NCI-H748 (cell line): ENCODE measurements at regions not wholly inside any gene's neighbourhood (a gene's known extent, or its start where the extent isn't known, plus 50 kb on each side); places are given as distances from the start of the nearest gene placed in this dataset.
A peak's percentile ranks its signal among the peaks of the same experiment; 100 is the strongest.

Experiments
- DNase-seq: peaks from one replicate; lab custom pipeline; 2025; ENCODE audit not compliant: unreplicated experiment; lab: John Stamatoyannopoulos, UW

DNA sequence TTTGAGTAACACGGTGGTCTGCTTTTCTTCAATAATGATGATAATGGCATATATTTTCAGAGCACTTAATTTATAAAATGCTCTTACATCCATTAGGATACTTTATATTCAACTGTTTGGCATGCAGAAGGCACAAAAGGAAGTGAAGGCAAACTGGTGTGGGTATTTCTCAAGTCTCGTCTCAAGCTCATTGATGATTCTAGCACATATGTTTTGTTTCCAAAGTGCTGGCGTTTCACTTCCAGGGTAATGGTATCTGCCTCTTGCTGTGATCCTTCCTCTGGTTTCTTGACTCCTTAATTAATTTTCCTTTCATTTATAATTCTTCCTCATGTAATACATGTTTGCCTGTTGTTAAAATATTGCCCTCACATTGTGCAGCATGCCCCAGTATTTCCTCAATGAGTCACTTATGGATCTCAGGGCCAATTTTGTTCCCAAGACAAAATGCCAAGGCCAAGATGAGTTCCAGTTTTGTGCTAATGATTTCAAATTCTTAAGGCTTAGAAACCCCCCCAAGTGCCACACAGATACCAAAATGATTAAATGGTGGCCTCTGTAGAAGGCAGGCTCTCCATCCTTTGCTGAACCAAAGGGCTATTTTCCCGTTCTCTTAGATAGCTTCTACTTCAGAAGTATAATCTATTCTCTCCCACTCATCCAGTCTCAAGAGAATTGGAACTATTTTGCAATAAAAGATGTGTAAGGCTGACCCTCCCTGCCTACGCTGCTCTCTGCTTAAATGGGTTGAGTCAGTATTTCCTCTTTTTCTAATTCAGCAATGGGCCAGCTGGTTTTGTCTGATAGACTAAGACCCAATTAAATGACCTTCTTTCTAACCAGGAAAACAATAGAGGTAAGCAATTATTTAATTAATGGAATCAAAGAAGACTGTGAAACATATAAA lies 171.2 kb downstream of the ZNF365 start:
- DNase-seq, result no peak

DNA sequence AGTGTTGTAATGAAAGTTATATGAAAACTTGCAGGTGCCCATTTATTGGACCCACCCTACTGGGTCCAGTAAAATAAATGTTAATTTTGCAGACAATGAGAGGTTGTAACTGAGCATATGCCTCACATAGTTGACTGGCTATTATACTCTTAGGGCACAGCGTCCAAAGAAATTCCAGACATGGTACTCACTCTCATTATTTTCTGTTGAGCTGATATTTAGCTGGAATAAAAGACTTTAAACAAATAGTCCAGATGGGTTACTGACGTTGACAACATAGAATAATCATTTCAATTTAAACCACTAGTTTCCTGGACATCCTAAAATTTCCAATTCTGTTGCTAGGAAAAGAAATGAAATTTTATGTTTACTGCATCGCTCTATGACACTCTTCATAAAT lies 174.5 kb downstream of the ZNF365 start:
- no peak for DNase-seq

GRCh38 chr10:62550173-62550572 lies 176.0 kb downstream of the ZNF365 start:
- no peak for DNase-seq

DNA sequence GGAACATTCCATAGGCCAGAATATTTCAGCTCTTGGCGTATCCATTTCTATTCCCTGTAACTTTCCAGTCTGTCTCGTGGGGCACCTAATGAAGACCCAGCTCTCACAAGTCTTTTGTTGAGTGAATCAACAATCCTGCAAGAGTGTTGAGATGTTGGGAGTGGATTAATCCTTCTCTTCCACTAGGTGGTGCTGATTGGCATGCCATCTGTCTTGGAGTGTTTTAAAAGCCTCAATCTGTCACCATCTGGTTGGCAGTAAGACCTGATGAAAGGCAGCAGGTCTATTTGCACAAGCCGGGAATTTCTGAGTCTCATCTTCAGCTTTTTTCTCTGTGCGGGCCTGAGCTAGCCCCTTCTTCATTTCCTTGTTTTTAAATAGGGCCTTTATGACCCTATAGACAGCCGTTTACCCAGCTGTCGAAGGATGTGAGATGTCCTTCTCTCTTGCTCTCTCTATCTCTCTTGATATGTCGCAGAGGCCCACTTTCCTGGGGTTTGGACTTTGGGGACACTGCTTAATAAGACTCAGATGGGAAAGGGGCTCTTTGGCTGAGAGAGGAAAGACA lies 180.5 kb downstream of the ZNF365 start:
- DNase-seq, result peak; percentile 58

DNA sequence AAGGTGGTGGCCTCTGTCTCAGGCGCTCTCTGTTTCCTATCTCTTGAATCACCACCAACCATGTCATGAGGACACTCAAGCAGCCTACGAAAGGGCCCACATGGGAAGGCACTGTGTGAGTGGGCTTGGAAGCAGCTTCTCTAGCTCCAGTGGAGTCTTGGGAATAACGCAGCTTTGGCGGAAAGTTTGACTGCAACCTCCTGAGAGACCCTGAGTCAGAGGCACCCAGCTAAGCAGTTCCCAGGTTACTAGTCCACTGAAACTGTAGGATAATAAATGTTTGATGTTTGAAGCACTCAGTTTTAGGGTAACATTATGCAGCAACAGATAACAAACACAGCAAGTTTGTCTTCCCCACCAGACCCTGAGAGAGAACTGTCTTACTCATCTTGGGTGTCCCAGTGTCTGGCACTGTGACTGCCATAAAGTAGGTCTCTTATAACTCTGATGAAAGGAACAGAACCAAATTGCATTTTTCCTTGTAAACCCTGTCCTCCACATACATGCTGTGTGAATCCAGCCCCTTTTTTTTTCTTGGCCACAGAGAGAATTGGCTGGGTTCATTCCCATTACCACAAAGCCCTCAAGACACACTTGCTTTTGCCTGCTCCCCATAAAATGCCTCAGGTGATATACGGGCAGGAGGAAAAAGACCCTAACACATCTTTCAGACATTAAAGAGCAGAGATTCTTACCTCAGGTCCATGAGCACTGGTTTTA lies 185.5 kb downstream of the ZNF365 start:
- no peak for DNase-seq

DNA sequence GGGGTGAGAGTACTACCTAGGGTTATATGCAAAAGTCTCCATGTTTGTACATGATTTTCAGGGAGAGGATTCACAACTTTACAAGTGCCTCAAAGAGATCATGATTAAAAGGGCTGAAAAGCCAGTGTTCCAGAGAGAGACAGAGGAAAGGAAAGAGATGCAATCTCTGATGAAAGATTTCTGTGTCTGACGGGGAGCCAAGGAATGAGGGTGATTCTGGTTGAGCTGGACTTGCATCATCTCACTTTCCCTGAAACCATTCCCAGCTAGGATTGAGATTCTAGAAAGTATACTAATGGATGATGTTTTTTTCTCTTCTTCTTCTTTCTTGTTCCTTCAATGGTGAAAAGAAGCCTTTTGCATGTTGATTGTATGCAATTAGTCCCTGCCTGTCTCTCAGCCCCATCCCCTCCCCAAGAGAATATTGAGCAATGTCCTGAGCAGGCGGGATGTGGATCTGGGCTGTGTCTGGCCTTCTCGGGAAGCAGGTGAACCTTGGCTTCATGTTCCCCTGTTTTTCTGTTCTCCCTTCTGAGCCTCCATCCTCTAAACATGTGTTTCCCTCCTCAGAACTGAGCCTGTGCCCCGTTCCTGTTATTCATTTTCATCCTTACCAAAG lies 186.1 kb downstream of the ZNF365 start:
- DNase-seq, result no peak

DNA sequence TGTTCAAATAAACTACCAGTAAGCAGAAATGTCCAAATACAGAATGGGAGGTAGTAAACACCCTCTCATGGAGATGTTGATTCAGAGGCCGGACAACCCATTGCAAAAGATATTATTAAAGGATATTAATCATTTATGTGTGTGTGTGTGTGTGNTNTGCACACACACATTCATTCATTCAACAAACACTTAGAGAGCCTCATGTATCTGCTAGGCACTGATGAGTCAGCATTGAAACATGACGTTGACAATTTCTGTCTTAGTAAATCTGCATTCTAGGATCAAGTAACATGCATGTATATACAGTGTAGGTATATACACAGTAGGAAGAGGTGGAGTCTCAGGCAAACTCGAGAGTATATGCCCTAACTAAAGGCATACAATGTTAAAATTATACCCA lies 187.0 kb downstream of the ZNF365 start:
- no peak for DNase-seq

DNA sequence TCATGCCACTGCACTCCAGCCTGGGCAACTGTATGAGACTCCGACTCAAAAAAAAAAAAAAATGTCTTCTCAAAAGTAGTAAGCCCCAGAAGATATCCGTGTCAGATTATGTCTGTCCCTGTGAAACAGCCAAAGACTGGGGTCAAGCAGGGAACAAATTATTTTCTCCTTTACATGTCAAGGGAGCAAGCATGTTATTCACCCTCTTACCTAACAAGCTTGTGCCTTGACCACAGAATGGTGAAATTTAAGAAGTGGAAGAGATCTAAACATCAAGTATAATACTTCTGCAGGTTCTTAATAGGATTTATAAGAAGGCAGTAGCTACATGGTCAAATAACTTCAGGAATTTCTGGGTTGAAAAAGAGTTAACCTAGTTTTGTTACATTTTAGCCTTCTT lies 187.9 kb downstream of the ZNF365 start:
- DNase-seq, result no peak

- no peak for DNase-seq
Measured at GRCh38 chr10:62562795-62563194, 188.6 kb downstream of the ZNF365 start.

DNA sequence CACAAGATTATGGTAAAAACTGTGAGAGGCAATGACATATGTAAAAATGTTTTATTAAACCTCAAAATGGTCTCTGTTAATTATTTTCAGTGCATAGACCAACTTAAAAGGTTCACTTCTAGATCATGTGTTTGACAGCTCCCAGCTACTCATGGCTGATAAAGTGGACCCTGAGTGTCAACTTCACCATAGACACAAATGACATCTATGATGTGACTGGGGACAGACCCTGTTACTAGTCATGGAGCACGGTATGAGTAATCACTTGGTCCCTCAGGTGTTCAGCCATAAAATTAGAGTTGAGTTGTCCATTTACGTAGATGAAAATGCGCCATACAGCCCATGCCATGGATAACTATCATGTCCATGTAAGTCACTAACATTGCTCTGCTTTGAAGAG lies 199.8 kb downstream of the ZNF365 start:
- no peak for DNase-seq

DNA sequence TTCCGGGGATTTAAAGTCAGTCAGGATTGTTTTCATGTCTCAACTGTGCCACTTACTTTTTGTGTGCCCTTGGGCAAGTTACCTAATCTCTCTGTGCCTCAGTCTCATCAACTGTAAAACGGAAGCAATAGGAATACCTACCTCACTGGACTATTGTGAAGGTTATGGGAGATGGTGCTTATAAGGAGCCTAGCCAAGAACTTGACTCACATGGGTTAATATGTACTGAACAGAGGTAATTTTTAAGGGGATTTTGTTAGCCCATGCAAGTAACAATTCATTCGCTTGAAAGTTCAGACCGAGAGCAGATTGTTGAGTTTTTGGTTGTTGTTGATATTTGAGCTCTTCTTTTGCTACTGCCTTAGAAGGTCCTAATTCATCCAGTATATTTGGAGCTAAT lies 202.9 kb downstream of the ZNF365 start:
- DNase-seq, result no peak

- DNase-seq, result no peak
Measured at GRCh38 chr10:62577666-62578291, 203.6 kb downstream of the ZNF365 start.

DNA sequence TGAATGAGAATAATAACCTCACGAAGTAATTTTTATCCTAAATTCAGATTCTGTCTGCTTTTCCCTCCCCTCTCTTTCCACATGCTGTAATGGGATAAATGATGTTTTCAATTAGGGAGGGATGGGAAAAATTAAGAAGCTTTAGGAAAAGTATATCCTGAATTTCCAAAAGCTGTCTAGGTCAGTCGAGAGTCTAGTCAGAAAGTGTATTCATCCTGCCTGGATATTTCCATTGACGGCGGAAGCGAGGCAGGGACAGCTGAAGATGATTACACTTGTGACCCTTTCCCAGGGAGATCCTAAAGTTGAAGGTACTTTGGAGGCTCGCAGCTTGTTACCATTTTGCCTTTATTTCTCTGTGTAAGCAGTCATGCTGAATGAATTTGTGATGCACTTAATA lies 204.1 kb downstream of the ZNF365 start:
- DNase-seq, result no peak

DNA sequence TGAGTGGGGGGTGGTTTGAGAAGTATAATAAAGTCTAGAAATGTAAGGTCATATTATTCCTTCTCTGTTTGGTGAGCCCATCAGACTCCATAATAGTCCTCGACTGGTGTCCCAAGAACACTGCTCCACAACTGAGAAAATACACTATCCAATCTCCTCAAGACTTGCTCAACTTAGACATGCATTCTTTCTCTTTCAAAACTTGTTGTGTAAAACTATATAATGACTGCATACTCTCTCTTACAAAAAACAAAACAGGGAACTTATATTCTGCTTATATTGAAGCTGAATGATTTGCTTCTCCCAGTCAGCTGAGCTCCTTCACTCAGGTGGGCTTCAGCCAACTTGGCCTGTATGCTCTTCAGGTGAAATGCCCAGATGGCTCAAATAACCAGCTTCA lies 204.7 kb downstream of the ZNF365 start:
- DNase-seq, result no peak

DNA sequence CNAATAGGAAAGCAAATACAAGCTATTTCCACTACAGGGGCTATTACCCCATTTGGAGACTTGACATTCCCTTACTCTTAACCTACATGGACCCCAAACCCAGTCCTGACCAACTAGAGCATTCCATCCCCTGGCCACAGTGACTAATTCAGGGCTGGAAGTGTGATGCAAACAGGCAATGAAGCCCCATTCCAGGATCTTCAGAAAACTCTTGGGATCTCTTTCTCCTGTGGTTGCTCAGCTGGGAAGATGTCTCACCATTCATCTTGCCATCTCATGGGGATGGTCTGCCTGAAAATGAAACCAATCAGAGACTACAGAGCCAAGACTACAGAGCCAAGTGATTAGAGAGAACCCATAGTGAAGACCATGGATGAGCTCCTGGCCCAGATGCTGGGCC lies 206.2 kb downstream of the ZNF365 start:
- DNase-seq, result no peak

DNA sequence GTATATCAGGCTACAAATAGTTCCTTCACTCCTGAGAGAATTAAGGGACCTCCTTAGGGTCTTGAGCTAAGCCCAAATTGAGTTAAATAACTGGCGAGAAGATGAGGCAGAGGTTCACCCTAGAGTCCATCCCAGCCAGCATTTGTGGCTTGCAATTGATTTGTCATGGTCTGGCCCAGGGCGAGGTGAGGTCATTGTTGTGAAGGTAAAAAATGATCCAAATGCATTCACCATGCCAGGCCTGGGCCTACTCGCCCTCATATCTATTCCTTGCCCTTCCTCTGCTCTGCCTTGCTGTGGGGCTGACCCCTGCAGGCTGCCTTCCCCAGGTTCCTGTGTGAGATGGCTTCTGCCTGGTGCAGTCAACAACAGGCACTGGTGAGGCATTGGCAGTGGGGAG lies 207.2 kb downstream of the ZNF365 start:
- DNase-seq, result no peak

- DNase-seq, result no peak
Measured at GRCh38 chr10:62582101-62582705, 208.0 kb downstream of the ZNF365 start.

- DNase-seq, result no peak
Measured at GRCh38 chr10:62582804-62583208, 208.6 kb downstream of the ZNF365 start.

DNA sequence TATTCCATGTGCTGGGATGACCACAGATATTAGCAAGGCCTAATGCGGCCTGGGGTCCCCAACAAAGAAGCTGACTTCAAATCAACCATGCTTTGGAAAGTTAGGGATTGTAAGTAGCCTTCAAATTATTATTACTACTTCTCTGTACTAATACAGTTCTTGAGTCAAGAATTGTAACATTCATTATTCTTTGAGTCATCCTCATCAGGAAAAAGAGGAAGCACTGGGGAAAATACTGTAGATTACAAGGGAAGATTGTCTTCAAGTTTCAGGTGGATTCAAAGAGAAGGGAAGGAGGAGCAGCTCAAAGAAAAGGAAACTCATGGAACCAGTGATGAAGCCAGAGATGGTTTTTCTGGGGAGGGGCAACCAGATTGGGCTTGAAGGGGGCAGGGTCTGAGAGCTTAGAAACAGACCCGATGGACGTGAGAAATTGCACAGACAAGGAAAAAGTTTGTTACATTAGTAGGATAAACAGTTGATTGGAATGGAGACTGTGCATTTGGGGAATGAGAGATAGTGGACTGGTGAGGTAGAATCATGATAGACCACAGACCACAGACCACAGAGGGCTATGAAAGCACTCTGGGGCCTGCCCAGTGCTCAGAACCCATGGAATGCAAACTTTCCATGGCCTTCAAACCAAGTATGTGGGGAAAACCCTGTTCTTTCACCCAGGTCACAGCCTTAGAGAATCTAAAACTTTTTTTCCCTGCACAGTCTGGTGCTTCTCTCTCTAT lies 209.9 kb downstream of the ZNF365 start:
- no peak for DNase-seq

DNA sequence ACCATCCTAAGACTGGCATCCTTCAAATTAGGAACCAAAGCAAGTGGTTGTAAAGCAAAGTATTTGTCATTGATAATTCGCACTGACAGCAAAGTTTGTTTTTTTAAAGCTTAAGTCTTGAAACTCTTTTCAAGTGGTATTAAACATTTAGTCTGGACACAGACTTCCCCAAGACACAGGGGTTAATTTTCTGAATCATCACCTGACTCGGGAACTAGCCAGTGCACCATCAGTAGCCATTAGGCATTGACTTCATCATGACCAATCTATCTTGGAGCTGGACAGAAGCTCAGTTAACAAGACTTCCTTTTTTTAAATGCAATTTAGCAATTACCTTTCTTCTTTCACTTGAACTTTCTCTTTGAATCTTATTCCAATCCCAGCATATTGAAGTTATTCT lies 210.6 kb downstream of the ZNF365 start:
- DNase-seq, result no peak
